HG02852 (cell line): ENCODE measurements at regions not wholly inside any gene's neighbourhood (a gene's known extent, or its start where the extent isn't known, plus 50 kb on each side); places are given as distances from the start of the nearest gene placed in this dataset.

Source experiments
- ATAC-seq: cut with Tn5 transposase; IDR thresholded peaks from one replicate; pipeline ENCODE4 v1.9.1; 2021; ENCODE audit warnings: mild to moderate bottlenecking, moderate library complexity; ENCODE audit not compliant: unreplicated experiment

- no peak for ATAC-seq
Measured at GRCh38 chr12:3999904-4000303, 126.7 kb upstream of the PARP11 start.

GRCh38 chr12:3998968-3999792 lies 126.0 kb upstream of the PARP11 start:
- no peak for ATAC-seq

GRCh38 chr12:3998397-3998796 lies 125.2 kb upstream of the PARP11 start:
- no peak for ATAC-seq

GRCh38 chr12:3996322-3996721 lies 123.1 kb upstream of the PARP11 start:
- no peak for ATAC-seq

- no peak for ATAC-seq
Measured at GRCh38 chr12:3995306-3995705, 122.1 kb upstream of the PARP11 start.

- no peak for ATAC-seq
Measured at GRCh38 chr12:3994500-3994899, 121.3 kb upstream of the PARP11 start.

- ATAC-seq = no peak
Measured at GRCh38 chr12:3992945-3993344, 119.7 kb upstream of the PARP11 start.

GRCh38 chr12:3991798-3992580 lies 118.8 kb upstream of the PARP11 start:
- ATAC-seq = no peak

- no peak for ATAC-seq
Measured at GRCh38 chr12:3990501-3991280, 117.5 kb upstream of the PARP11 start.

GRCh38 chr12:3989218-3989550 lies 116.0 kb upstream of the PARP11 start:
- no peak for ATAC-seq

- peak; percentile 55 for ATAC-seq
Measured at GRCh38 chr12:3988519-3989217, 115.5 kb upstream of the PARP11 start.

GRCh38 chr12:3987571-3987970 lies 114.4 kb upstream of the PARP11 start:
- no peak for ATAC-seq

GRCh38 chr12:3980504-3981272 lies 107.5 kb upstream of the PARP11 start:
- ATAC-seq = no peak

- ATAC-seq = no peak
Measured at GRCh38 chr12:3977621-3978020, 104.4 kb upstream of the PARP11 start.

GRCh38 chr12:3976351-3976938 lies 103.2 kb upstream of the PARP11 start:
- no peak for ATAC-seq

GRCh38 chr12:3975652-3976051 lies 102.5 kb upstream of the PARP11 start:
- no peak for ATAC-seq

GRCh38 chr12:3974883-3975282 lies 101.7 kb upstream of the PARP11 start:
- ATAC-seq = no peak

GRCh38 chr12:3973973-3974644 lies 100.9 kb upstream of the PARP11 start:
- no peak for ATAC-seq

GRCh38 chr12:3973269-3973884 lies 100.2 kb upstream of the PARP11 start:
- no peak for ATAC-seq
